NCI-H748 (cell line): ENCODE measurements at regions not wholly inside any gene's neighbourhood (a gene's known extent, or its start where the extent isn't known, plus 50 kb on each side); places are given as distances from the start of the nearest gene placed in this dataset.
"Not testable (repeated sequence)": the region's sequence is repeated elsewhere in the genome, so short reads cannot be mapped to it uniquely, and the experiment has no call there.

Experiments used
- DNase-seq: peaks from one replicate; lab custom pipeline; 2025; ENCODE audit not compliant: unreplicated experiment; lab: John Stamatoyannopoulos, UW

DNA sequence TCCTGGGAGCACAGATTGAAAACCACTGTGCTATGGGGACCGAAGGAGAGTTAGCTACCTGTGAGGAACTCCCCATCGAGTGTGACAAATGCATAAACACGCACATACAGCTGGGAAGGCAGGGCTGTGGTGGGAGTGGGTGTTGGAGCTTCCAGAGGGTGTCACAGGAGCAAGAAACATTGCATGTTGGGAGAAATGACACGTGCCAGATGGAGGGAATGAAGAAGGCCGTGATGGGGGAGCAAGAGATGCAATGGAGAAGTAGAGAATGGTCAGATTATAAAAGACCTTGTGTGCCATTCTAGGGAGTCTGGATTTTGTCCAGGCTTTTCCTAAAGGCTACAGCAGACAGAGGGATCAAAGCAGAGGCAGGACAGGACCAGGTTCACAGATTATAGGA is 91.1 kb upstream of the NDUFV2 start:
- no peak for DNase-seq

DNA sequence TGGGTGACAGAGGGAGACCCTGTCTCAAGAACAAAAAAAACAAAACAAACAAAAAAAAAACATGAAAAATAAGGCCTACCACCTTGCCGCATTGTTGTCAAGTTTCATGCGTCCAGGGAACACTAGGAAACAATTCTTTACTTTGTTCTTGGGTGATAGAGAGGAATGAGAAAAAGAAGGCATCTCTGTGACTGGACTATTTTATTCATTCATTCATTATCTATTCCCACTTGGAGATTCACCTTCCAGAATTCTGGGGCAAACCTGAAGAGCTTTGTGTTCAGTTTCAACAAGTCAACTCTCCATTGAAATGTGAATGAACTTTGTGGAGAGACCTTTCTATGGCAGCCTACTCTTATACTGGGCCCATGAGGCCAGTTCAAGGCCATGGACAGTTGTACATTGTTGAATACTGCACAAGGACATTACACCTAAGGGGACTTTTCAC is 88.5 kb upstream of the NDUFV2 start:
- no peak for DNase-seq

DNA sequence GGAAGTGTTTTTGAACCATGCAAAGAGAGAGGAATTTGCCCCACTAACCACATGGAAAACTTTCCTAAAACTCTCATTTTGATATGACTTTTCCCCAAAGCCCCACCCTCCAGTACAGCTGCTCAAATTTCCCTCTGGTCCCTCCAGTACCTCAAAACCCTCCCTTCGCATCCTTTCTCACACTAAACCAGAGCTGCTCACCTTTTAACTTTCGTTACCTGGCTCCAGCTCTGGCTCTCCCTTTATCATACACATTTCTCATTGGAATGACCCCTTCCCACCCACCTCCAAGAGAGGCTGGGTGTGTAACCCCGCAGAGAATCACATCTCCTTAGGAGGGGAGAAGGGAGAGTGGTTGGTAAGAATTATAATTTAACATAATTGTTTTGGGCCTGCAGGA is 86.8 kb upstream of the NDUFV2 start:
- no peak for DNase-seq

DNA sequence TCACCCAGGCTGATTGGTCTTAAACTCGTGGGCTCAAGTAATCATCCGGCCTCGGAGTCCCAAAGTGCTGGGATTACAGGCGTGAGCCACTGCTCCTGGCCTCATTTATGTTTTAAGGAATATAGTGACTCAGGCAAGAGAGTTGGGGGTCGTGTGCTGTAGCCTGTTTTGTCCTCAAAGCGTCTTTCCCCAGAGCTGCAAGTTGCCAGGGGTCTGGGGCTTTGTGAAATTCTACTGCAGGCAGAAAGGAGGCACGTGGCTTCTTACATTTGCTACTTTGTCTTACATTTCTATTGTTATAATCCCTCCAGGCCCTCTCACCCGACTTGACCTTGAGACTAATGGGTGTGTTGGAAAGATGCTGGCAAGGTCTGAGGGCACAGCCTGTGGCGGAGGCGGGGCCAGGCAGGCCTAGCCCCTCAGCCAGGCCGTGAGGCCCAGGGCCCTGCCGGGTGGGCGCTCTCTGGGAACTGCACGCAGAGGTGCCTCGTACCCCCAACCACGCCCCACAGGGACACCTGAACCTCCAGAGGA is 85.8 kb upstream of the NDUFV2 start:
- DNase-seq = no peak

DNA sequence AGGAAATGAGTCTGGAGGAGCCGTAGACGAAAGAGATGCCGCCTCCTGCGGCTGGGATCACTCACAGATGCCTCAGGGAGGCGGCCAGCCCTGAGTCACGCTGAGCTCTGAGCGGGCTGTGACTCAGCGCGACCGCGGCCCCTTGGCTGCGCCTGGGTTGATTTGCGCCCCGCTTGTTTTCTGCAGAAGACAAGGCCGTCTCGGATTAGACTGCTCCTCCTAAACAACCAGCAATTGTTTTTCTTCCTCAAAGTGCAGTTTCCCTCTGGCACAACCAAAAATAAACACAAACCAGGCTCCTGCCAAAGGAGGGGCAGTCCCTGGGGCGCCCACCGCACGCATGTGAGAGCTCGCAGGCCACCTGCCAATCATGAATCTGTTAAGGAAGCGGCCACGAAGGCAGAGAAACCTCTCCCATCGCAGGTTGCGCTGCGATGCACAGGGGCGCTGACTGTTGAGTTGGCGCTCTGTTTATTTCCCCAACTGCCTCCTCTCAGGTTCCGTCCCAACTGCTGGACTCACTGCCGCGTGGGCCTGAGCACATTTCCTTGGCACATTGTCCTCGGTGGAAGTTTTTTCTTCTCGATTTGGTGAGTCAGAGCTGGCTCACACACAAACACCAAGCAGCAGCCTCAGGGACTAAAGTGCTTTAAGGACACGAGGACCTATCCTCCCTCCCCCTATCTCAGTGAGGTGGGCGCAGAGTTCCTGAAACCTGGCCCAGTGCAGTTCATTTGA is 85.2 kb upstream of the NDUFV2 start:
- no peak for DNase-seq

DNA sequence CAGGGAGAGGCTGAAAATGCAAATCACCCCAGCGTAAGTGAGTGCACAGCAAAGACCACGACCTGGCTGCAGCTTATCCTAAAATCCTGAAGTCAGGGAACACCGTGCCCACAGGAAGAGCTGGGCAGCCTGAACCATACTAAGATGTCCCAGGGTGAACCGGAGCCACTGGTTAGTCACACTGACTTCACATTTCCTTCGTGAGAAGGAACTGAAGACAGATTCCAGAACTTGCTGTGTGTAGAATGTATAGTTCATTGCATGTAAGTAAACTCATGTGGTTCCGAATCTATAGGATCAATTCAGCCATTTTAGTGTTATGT is 84.6 kb upstream of the NDUFV2 start:
- DNase-seq = no peak

DNA sequence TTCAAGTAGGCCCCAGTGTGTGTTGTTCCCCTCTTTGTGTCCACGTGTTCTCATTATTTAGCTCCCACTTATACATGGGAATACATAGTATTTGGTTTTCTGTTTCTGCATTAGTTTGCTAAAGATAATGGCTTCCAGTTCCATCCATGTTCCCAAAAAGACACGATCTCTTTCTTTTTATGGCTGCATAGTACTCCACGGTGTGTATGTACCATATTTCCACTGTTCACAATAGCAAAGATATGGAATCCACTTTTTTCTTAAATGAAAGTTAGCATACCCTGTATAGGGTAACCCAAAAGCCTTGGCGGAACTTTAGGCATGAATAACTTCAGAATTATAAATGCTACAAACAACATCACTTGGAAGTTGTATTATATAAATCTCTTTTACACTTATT is 83.4 kb upstream of the NDUFV2 start:
- DNase-seq = no peak

DNA sequence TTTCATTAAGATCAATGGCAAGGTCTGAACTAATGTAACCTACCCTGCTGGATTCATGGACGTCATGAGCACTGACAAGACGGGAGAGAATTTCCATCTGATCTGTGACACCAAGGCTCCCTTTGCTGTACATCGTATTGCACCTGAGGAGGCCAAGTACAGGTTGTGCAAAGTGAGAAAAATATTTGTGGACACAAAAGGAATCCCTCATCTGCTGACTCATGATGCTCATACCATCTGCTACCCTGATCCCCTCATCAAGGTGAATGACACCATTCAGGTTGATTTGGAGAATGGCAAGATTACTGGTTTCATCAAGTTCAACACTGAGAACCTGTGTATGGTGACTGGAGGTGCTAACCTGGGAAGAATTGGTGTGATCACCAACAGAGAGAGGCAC is 82.3 kb upstream of the NDUFV2 start:
- no peak for DNase-seq

DNA sequence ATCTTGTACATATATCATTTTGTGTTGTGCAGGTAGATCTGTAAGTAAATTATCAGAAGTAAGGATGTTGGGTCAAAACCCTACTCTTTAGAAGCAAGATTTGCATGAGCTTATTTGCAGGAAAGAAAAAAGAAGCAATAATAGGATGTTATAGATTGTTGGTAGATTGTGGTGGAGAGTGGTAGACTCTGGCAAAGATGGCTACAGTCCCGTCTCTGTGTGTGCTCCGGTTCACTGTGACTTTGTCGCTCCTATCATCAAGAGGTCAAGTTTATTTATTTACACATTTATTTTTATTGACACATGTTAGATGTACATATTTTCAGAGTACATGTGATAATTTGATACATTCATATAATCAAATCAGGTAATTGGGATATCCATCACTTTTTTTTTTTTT is 81.0 kb upstream of the NDUFV2 start:
- no peak for DNase-seq

DNA sequence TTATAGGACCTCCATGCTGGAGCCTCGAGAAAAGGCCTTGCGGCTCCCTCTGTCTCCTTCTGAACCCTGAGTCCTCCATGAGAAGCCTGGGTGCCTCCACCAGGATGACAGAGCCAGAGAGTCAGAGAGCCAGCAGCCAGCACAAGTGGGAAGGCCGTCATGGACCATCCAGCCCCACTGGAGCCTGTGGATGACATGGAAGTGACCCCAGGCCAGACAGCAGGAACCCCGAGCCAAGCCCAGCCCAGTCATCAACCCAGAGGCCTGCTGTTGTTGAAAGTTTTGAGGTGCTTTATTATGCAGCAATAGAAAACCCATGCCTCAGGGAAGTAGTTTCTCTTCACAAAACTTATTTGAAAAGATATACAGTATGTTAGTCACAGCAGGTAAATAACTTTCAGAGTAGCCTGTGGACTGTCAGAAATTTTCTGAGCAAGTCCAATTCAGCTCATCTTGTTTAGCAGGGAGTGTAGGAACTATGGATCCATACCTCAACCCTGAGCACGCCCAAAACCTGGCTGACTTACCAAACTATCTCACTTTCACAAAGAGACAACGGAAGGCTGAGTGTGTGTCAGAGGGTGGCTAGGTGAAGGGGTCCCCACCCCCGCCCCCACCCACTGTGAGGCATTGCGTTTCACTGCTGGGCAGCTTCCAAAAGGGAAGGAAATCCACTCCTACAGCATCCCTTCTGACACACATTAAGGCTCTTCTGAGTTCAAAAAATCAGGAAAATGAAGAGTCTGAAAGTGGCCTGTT is 79.9 kb upstream of the NDUFV2 start:
- no peak for DNase-seq

DNA sequence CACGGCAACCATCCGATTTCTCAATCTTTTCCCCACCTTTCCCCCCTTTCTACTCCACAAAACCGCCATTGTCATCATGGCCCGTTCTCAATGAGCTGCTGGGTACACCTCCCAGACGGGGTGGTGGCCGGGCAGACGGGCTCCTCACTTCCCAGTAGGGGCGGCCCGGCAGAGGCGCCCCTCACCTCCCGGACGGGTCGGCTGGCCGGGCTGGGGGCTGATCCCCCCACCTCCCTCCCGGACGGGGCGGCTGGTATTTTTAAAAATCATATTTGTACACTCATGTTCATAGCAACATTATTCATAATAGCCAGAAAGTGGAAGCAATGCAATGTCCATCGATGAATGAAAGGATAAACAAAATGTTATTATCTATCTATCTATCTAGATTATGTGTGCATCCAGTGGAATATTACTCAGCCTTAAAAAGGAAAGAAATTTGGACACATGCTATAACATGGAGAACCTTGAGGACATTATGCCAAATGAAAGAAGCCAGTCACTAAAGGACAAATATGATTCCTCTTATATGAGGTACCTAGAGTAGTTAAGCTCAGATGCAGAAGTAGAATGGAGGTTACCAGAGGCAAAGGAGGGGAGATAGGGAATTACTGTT is 78.4 kb upstream of the NDUFV2 start:
- not testable (repeated sequence) for DNase-seq

DNA sequence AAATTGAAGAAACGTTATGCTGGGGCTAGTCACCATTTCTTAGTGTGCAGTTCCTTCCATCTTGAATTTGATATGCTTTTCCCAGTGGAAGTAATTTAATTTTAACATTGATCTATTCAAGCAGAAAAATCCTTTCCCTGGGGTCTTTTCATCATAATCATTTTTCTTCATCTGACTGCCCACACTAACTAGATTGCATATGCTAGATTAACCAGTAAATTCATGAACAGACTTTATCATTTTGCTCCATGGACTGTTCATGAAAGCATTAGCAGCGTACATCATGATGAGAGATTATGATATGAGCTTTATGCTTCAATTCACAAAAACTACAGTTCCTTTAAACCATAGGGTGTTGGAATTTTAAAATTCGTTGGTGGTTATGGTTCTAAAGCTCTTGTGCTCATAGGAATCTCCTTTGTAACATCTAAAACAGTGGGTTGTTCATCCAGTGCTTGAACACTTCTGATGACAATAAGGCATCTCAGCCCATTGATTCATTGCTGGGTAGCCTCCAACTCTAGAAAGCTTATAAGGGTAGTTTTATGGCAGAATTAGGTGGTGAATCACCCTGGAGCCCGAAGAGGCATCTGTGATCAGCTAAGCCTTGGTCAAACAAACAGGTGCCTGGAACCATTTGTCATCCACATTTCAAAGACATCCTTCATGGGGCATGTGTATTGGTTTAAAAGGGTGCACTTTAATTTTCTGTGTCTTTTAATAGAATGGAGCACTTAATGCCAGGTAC is 77.2 kb upstream of the NDUFV2 start:
- DNase-seq = peak; percentile 18

DNA sequence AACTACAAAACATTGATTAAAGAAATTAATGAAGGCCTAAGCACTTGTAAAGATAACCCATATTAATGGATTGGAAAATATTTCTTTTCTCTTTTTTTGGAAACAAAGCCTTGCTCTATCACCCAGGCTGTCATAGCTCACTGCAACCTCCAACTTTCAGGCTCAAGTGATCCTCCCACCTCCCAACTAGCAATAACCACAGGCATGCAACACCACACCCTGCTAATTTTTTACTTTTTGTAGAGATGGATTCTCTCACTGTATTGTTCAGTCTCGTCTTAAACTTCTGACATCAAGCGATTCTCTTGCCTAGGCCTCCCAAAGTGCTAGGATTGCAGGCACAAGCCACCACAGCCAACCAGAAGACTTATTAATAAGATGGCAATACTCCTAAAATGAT is 73.4 kb upstream of the NDUFV2 start:
- DNase-seq = no peak

DNA sequence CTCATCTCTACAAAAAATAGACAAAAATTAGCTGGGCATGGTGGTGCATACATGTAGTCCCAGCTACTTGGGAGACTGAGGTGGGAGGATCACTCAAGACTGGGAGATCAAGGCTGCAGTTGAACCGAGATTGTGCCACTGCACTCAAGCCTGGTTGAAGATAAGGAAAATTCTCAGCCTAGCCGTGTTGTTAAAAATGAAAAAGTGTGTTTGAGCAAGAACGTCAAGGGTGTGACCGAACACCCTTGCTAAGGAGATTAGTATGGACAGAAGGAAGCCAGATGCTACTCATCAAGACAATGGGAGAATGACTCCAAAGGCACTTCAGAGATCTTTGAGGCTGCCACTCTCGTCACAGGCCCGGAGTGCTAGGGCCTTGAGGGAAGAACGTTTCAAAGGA is 70.0 kb upstream of the NDUFV2 start:
- DNase-seq = no peak

DNA sequence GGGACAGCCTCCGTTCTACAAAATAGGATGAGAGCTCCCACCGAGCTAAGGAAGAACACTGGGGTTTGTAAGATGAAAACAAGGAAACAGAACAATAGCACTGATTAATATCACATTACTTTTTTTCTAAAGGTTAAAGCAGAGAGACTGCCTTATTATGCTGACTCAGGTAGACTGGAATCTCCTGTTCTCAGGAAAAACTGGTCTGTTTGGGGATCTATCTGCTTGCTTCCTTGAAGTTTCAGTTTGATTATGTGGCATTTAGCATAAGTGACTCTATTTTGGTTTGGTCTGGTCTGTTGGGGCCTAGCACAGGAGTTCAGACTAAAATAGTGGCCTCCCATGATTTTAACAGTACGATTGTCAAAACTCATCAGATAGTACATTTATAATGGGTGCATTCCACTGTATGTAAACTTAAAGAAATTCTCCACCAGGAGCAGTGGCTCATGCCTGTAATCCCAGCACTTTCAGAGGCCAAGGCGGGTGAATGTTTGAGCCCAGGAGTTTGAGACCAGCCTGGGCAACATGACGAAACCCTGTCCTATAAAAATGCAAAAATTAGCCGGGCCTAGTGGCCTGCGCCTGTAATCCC is 64.1 kb upstream of the NDUFV2 start:
- DNase-seq = no peak

DNA sequence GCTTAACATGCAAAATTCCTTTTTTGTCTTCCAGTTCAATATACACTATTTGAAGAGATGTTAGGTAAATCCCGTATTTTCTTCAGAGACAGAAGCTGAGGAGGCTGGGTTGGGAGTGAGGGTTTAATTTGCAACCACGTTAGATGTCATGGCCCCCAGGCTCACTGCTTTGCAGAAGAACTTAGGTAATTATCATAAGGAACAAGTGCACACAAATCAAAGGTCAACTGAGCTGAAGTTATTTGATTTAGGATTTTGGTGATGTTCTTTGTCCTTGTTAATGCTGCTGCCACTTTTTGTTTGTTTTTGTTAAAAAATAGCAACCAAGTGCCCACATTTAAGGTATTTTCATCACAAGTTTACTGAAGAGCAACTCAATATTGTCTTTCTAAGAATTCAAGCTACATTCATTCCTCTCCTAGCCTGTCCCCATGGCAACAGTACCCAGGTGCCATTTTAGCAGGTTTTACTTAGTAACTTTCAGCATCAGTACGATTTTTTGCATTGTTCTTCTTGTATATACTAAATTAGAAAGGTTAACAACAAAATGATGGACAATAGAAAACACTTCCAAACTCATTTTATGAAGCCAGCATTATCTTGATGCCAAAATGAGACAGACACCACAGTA is 62.9 kb upstream of the NDUFV2 start:
- peak; percentile 15 for DNase-seq

DNA sequence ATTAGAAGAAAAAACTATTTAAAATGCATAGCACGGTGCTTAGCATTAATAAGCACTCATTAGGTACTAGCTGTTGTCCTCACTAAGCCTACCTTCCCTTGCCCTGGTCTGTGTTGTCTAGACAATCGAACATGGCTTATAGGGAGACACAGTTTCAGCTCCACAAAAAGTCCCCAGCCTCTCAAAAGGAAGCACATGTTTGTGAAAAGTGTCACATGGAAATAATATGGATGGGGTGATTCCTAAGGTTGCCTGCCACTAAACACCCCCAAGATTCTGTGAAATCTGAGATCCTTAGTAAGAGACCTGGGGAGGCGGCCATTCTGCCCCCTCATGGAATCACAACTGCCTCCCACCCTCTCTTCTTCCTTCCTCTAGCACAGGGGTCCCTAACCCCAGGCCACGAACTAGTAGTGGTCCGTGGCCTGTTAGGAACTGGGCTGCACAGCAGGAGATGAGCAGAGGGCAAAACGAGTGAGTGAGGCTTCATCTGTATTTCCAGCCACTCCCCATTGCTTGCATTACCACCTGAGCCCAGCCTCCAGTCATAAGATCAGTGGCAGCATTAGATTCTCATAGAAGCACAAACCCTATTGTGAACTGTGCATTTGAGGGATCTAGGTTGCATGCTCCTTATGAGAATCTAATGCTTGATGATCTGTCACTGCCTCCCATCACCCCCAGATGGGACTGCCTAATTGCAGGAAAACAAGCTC is 59.6 kb upstream of the NDUFV2 start:
- DNase-seq = no peak

DNA sequence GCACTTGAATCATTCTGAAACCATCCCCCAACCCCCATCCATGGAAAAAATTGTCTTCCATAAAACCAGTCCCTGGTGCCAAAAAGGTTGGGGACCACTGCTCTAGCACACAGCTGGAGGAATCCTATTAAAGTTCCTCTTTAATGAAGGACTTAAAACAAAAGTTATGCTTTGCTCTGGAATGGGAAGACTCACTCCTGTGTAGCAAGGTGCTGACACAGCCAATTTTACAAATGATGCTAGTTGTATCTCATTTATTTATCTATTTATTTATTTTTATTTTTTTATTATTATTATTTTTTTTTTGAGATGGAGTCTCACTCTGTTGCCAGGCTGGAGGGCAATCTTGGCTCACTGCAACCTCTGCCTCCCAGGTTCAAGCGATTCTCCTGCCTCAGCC is 58.9 kb upstream of the NDUFV2 start:
- DNase-seq = no peak

DNA sequence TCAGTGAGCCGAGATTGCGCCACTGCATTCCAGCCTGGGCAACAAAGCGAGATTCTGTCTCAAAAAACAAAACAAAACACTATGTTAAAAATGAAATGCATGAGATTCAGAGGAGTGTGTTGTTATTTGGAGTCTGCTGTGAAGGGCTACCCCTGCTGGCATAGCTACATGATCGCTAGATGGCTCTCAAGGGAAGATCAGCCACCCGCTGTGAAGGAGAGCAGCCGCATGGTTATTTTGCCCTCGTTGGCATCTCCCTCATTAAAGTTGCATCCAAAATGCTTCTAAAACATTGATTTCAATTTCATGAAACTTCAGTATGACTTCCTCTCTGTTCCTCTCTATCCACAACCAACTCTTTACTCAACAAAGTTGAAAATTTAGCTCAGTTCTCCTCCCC is 54.8 kb upstream of the NDUFV2 start:
- no peak for DNase-seq

DNA sequence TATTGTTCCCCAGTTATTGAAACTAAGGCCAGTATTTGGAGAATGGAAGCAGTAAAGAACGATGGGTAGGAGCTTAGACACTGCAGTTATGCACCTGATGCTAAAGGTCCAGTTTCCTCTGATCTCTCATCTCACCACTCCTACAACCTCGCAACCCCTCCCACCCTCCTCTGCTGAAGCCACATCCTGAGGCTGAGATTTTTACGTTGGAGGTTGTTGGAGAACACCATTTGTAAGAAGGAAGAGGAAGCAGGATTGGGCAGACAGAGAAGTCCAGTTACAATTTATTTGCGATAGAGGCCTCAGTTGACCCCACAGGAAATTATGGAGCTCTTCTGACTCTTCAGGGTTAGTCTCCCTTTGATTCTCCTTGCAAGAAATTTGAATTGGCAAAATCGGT is 54.3 kb upstream of the NDUFV2 start:
- no peak for DNase-seq
